BJ (cell line): ENCODE measurements at regions not wholly inside any gene's neighbourhood (a gene's known extent, or its start where the extent isn't known, plus 50 kb on each side); places are given as distances from the start of the nearest gene placed in this dataset.

Experiments used
- CTCF ChIA-PET: fragments of 350-600 bp; formaldehyde crosslinking; extraction: SDS; loops from one replicate; lab custom pipeline; 2021; ENCODE audit warnings: antibody characterized with exemption, inconsistent platforms; lab: Yijun Ruan, JAX
- POLR2A ChIA-PET: fragments of 300-600 bp; sonication (Branson Sonifier 250); formaldehyde crosslinking; extraction: SDS; loops from one replicate; lab custom pipeline; 2021; ENCODE audit warnings: antibody characterized with exemption; lab: Charles Lee
- DNase-seq: peaks from one replicate; pipeline ENCODE4 v3.0.0-alpha.2; 2011; ENCODE audit warnings: low read depth
- H3K27me3 ChIP-seq: 2 replicates; pipeline ENCODE4 v1.6.0; 2011; ENCODE audit warnings: low read length; ENCODE audit not compliant: control insufficient read depth, insufficient read depth
- H3K36me3 ChIP-seq: 2 replicates; pipeline ENCODE4 v1.5.1; 2011; ENCODE audit warnings: low read length; ENCODE audit not compliant: control insufficient read depth, insufficient read depth
- H3K4me3 ChIP-seq: 2 replicates; pipeline ENCODE4 v1.5.1; 2011; ENCODE audit warnings: low read depth, mild to moderate bottlenecking, control low read depth, low read length
- TF ChIP-seq, protein P1 (sequence below): IDR thresholded peaks from 2 replicates; pipeline ENCODE4 v1.5.1; 2011; ENCODE audit warnings: low read depth, mild to moderate bottlenecking, control low read depth, inconsistent platforms, low read length, moderate library complexity; ENCODE audit not compliant: insufficient read depth

DNA sequence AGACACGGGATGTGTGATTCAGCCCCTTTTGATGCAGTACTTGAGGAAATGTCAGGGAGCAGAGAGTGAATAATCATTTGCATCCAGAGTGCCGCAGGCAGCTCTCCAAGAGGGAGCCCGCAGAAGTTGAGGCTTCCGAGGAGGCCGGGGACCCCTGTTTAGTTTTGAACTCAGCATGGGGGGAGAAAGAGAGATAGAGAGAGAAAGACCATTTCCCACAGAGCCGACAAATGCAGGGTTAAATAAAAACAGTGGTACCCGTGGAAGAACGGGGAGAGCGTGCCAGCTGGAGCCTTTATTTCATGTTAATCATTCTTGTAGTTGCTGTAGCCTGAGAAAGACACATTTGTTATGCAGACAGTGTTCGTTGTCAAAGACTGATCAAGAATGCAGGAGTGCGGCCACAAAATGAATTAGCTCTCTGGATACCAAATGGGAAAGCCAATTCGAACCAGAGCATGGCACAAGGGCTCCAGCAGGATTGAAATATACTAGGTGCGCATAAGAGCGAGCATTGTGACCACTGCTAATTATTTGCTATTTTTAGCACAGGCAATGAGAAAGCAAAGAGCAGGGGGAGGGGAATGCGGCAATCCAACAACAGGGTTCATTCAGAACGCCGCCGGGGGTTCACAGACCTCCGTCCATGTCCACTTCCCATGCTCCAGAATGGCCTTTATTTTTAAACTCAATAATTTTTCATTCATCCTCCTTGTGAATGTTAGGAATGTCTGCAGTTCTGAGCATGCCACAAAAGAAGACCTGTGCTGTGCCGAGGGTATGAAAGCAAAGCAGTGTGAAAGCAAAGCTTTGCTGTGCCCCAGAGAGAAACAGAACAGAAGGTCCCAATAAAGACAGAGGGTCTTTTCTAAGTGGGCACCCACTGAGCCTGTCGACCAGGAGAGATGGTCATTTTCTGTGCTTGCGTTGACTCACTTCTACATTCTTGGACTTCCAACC is 243.9 kb upstream of the VCX3A start:
- CTCF ChIA-PET = no interaction called here
- Histone ChIP-seq H3K36me3 (no peaks in the 10 kb centered on the region), H3K4me3 (no peak overlapping the region), H3K27me3 (no peaks in the 10 kb centered on the region)
- POLR2A ChIA-PET = no interaction called here
- TF ChIP-seq, protein P1, sequence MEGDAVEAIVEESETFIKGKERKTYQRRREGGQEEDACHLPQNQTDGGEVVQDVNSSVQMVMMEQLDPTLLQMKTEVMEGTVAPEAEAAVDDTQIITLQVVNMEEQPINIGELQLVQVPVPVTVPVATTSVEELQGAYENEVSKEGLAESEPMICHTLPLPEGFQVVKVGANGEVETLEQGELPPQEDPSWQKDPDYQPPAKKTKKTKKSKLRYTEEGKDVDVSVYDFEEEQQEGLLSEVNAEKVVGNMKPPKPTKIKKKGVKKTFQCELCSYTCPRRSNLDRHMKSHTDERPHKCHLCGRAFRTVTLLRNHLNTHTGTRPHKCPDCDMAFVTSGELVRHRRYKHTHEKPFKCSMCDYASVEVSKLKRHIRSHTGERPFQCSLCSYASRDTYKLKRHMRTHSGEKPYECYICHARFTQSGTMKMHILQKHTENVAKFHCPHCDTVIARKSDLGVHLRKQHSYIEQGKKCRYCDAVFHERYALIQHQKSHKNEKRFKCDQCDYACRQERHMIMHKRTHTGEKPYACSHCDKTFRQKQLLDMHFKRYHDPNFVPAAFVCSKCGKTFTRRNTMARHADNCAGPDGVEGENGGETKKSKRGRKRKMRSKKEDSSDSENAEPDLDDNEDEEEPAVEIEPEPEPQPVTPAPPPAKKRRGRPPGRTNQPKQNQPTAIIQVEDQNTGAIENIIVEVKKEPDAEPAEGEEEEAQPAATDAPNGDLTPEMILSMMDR = no peak
- no peak for DNase-seq

DNA sequence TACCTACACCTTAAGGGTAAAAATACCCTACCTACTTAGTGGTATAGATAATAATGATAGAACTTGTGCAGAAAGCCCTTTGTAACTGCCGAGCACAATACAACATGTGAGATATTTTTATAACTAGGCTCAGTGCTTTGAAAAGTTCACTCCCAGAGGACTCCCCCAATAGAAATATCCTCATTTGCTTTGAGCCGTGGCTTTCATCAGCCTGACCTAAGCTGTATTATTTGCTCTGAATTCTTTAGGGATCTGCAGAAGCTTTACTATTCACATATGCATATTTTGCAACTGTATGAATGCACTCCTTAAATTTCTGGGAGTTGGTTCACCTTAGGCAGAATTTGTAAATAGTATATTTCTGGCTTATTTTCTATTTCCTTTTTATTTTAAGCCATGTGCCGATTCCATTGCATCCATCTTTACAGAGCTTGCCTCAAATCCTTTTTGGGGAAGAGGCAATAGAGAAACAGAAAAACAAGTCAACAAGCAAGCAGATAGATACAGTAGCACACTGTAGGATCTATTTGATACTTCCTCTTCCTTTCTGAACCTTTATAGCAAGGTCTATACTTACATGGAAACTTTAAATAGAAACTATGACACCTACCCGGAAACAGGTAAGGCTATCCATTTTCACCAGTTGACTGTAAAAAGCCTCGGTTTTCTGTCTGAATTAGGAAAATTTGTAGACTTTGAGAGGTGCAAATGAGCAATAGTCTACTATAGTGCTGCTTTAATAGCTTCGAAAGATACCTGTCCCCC is 242.5 kb upstream of the VCX3A start:
- POLR2A ChIA-PET = no interaction called here

DNA sequence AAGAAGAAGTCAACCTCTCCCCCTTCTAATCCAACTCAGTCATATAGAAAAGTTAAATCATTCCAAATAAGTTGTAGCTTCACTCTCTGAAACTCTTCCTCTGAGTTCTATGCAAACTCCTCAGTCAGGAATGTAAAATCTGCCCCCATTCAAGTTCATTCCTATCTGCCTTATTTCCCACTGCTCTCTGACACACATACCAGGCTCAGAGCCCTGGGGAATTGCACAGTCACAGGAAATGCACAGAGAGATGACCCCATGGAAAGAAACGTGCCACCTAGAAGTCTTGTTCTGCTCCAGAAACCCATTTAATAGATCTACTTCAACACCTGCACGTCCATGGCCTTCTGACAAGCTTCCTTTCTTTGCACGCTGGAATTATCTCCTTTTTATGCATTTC is 236.0 kb upstream of the VCX3A start:
- no peak for DNase-seq
- H3K36me3 ChIP-seq = no peaks in the 10 kb centered on the region
- ChIA-PET POLR2A (no interaction called here), CTCF (no interaction called here)
- no peaks in the 10 kb centered on the region for H3K27me3 ChIP-seq
- TF ChIP-seq, protein P1 = no peak
- no peak overlapping the region for H3K4me3 ChIP-seq

More for the DNA sequence above, 242.5 kb upstream of the VCX3A start:
- DNase-seq = no peak
- Histone ChIP-seq H3K4me3 (no peak overlapping the region), H3K27me3 (no peaks in the 10 kb centered on the region), H3K36me3 (no peaks in the 10 kb centered on the region)
- TF ChIP-seq, protein P1 = no peak
- CTCF ChIA-PET = no interaction called here

DNA sequence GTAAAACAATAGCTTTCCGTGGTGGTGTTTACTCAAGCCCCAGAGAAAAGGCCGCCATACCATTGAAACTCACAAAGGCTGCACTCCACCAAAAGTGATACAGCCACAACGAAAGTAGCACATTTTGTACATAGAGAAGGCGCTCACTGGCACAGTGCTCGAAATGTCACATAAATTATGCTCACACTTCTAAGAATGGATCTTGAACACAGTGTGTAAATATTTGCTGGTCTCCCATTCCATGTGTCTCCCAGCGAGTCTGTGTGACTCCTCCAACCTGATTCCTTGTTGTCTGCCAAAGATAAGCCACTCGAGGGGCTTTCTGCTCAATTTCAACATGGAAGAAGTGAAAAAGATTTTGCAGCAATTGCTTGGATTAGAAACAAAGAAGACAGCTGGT is 234.0 kb upstream of the VCX3A start:
- TF ChIP-seq, protein P1 = no peak
- no peaks in the 10 kb centered on the region for H3K27me3 ChIP-seq
- ChIA-PET CTCF (no interaction called here), POLR2A (no interaction called here)
- H3K4me3 ChIP-seq = no peak overlapping the region
- no peak for DNase-seq
- no peaks in the 10 kb centered on the region for H3K36me3 ChIP-seq

DNA sequence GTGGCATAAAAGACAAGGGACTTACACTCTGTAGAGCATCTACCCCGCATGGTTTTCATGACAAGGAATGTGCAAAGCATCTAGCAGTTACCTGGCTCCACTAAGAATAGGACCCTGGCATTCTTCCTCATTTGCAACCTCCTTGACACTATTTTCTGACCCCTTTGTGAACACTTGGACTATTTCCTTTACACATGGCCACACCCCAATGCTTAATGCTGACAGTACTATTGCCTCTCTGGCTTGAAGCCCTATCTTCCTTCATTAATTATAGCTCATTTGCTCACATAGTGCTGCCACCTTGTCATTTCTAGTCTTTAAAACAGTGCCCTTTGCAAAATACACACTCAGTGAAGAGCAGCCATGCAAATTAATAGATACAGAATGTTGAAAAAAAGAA is 226.3 kb upstream of the VCX3A start:
- H3K27me3 ChIP-seq = no peaks in the 10 kb centered on the region
- CTCF ChIA-PET = no interaction called here
- no peaks in the 10 kb centered on the region for H3K36me3 ChIP-seq
- H3K4me3 ChIP-seq = no peak overlapping the region
- POLR2A ChIA-PET = no interaction called here
- TF ChIP-seq, protein P1 = no peak
- no peak for DNase-seq
